Hematopoietic multipotent progenitor cell treated with erythropoietin and hydrocortisone succinate and interleukin-3 and kit ligand, for 15 days (in vitro differentiated cells): ENCODE measurements at regions not wholly inside any gene's neighbourhood (a gene's known extent, or its start where the extent isn't known, plus 50 kb on each side); places are given as distances from the start of the nearest gene placed in this dataset.

Source experiments
- DNase-seq: peaks from one replicate; pipeline ENCODE4 v3.0.0-alpha.2; 2015; ENCODE audit warnings: low spot score

DNA sequence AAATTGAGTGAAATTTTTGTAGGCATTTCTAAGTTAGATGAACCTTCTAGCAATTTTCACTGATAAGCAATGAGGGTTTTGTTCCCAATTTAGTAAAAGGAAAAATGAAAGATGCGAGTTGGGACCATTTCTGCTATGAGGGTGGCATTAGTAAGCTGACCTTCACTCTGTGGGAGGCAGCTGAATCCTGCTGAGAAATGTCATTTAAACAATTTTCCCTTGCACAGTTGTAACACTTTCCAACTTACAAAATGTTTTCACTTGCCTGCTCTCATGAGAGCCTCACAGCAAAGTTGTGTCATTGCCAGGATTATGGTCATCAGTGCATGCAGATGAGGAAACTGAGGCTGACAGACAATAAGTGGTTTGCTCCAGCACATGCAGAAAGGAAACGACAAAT is 527.7 kb downstream of the TNS1 start:
- DNase-seq: no peak

DNA sequence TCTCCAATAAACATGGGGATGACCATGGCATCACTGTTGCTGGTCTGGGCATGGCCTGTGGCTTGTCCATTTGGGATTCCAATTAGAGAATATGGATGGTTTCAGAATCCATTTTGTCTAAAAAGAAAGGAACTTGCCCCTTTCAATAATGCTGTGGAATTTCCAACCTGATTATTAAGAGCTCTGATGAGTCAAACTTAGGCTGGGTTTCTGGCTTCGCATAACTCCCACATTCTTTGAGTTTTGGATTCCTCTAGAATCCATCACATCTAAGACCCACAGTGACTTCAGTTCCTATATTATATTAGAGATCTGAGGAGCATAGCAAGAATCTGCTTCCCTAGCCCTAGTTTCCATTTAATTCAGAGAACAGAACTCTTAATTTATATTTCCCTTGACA is 531.5 kb downstream of the TNS1 start:
- no peak for DNase-seq

DNA sequence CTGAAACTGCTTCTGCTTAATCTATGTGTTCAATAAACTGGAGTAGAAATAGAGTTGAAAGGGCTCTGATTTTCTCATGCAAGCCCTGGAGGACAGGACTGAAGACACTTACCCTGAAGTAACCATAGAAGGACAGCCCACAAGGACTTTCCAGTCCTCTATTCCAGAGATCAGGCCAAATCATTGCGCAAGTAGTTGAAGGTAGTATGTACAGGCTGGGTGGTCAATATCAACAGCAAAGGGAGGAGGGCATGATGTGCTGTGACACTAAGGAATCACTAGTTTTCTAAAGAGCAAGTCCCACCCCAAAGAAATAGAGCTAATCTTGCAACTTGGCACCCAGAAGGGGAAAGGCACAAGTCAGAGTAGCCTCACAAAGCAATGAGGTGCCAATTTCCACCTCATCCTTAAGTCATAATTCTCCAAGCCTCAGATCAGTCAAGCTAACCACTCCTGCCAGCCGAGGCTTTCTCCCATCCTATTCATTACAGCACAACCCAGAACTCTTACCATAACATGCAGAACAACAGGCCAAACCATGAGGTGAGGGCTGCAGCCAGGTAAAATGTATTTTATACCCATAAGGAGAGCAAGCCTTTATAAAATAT is 533.5 kb downstream of the TNS1 start:
- DNase-seq: no peak

DNA sequence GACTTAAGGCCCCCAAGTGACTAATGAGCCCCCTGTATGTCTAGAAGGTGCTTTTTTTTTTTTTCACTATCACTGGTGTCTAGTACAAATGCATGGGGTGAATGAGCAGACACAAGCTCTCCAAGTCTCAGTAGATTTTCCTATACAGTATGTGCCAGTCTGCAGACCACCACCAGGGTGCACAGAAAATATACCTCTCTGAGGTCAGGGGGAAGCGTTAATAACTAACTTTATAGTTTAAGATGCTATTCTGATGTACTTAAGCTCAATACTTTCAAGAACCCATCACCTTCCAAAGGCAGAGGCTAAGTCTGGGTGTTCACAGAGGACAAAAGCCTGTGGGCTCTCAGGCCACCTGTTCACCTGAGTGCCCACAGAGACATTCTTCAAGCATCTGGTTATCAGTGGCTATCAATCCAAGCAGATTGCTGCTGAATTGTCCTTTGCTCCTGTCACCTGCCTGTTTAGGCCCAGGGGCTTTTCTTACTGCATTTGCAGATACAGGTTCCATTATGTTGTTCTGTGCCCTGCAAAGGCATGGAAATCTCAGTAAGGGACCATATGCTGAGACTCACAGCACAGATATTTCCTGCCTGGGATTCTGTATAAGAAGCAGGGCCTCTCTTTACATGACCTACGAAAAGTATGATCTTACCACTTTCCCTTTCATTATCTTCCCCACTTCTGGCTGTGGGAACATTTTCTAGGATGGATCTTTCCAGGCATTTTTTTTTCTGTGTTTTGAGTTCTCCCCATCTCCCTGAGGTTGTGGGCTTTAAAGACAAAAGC is 534.6 kb downstream of the TNS1 start:
- DNase-seq: no peak

DNA sequence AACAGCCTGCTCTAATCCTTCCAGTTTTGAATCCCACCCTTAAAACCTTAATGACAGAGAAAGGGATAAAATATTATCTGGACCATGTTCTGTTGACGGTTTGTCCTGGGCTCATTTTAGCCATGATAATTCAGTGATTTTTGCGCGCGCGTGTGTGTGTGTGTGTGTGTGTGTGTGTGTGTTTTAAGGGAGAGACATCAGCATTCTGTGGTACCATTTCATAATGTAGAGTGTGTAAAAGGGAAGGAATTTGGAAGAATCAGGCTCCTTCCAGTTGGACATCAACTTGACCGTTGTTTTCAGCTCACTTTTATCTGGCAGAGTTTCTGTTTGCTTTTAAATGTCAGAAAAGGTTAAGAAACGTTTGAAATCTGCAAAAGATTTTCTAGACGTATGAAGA is 535.5 kb downstream of the TNS1 start:
- DNase-seq: no peak

DNA sequence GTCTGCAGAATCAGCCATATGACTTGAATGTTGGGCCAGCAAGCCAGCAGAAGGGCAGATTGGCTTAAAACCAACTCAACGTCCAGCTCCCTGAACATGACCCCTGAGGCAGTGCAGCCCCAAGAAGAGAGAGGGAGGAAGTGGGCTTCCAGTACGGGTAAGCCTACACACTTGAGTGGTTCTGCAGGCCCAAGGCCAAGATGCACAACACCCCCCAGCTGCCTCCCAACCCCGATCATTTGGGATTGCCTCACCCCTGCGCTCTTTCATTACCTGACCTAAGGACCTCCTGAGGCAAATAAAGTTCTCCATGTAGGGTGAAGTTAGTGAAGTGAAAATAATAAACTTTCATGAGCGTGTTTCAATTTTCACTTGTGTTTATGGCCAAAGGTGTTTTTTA is 536.0 kb downstream of the TNS1 start:
- DNase-seq: no peak

DNA sequence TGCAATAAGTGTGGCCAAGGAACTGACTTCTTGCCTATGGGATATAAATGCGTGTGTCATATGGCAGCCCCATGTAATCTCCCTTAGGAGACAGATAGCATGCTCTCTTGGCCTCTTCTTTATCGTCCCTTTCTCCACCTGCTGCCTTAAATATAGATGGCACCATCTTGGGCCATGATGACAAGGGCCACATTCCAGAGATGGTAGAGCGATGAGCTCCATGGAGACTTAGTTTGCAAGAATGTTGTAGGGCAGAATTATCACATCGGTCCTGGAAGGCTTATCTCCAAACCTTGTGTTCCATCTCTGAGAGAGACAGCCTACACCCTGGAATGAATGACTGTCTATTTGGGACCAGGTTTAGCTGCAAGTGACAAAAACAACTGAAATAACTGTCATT is 536.7 kb downstream of the TNS1 start:
- no peak for DNase-seq

DNA sequence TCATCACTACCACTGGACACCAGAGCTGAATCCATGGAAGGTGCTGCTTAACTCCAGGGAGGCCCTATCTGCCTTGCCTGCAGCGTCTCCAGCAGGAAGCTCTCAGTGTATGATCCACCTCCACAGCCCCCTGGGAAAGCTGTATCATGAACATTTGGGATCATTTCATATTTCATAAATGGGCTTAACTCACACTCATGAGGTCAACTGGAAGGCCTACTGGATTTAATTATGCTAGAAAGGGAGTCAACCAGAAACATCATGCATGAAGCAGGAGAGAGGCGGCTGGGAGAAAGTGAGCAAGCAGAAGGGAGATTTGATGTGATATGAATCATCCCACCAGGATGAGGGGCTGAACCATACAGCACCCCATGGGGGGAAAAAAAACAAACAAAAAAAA is 537.7 kb downstream of the TNS1 start:
- DNase-seq: no peak

DNA sequence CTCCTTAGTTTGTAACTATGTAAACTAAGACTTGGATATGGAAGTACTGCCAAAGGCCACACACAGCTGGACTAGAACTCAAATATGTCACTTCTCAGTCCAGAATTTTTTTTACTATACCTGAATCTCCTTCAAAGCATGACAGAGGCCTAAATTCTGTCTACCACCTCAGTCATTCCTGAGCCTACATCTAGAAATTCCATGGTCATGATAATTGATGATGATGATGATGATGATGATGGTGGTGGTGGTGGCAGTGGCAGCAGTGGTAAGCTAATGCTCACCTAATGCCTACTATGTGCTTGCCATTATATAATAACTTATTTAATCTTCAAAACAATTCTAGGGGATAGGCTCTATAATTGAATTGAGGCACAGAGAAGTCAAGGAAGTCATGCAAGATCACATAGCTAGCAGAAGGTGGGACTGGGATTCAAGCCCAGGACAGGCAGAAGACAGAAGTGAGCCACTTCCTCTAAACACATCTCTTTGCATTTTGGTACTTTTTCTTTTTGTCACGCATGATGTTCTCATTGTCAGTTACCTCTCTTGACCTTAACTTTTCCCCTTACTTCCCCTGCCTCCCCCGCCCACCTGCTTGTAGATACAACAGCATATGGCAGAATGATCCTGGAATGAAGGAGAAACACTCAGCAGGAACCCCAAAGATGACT is 539.3 kb downstream of the TNS1 start:
- DNase-seq: no peak

DNA sequence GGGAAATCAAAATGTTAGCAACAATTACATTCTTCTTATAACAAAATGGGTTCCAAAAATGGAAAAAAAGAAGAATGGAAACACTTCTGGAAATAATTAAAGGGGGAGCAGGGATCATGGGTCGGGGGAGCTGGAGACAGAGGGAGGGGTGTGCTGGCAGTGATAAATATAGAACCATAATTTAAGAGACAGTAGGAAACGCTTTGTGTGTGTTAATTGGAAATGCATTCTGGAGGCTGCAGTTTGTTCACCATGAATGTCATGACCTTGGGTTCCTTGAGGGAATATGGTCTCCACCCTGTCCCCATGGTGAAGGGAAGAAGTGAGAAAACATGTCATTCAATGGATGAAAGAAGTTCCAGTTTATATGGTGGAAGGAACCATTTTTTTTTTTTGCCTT is 540.7 kb downstream of the TNS1 start:
- DNase-seq: no peak

DNA sequence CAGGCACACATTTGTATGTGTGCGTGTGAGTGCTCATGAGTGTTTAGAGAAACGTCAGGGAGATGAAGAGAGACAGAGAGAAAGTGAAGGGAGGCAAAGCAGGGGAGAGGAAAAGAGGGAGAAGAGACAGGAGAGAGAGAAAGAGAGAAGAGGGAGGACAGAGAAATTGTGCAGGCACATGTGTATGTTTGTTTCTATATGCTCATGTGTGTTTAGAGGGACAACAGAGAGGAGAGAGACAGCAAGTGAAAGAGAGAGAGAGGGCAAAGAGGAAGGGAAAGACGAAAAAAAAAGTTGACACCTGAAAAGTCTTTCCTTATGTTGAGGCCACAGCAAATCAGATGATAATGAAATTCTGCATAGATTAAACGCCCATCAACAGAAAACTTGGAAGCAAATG is 541.1 kb downstream of the TNS1 start:
- DNase-seq: no peak

DNA sequence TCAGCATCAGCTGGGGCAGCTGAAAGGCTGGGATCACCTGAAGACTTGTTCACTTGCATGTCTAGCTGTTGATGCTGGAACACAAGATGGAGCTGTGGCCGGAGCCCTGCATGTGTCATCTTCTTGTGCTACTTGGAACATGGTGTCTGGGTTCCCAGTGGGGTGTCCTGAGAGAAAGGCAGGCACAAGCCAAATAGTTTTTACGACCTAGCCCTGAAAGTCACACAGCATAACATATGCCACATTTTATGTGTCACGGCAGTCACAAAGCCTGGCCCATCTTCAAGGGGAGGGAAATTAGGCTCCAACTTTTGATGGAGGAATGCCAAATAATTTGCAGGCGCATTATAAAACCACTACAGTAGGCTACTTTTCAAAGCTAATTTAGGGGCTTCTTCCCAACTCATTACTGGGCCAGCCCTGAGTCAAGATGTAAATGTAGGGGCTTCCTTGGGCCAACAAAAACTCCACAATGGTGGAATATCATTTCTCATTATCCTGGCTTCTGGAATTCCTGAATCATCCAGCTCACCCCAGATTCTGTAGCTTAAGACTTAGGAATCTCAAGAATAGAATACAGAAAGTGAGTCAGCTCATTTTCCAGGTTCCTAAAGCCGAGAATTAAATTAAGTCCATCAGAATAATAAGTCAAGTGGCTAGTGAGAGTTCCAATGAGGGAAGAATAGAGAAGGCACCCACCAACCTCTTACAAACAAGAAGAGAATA is 543.0 kb downstream of the TNS1 start:
- DNase-seq: no peak

DNA sequence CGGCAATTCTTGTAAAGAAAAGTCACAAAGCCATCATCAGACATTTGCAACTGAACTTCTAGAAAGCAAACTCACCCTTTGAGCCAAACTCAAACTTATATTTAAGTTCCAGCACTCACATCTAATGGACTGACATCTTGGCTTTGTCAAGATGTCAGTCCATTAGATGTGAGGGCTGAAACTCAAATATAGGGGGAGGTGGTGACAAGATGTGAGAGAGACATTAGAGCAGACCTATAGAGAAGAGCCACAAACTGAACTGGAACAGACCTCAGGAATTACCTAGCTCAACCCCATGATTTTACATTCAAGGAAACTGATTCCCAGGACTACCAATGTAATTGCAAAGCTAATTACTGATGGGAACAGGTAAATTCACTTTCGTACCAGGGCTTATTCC is 543.8 kb downstream of the TNS1 start:
- no peak for DNase-seq

DNA sequence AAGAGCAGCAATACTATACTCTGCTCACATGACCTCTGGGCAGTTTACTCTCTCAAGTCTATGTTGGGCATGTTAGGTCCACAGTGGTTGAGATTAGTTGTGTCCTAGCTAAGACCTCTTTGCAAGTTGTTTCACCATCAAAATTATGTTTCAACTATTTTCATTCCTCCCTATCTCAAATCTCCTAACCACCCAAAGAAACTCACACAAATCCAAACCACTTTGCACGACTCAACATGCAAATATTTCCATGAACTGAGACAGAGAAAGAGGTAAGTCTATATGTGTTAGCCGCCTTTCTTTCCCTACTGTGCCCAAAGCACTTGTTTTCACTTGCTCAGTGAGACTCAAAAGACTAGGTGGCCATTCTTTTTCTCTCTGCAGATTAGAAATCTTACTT is 546.8 kb downstream of the TNS1 start:
- DNase-seq: no peak

DNA sequence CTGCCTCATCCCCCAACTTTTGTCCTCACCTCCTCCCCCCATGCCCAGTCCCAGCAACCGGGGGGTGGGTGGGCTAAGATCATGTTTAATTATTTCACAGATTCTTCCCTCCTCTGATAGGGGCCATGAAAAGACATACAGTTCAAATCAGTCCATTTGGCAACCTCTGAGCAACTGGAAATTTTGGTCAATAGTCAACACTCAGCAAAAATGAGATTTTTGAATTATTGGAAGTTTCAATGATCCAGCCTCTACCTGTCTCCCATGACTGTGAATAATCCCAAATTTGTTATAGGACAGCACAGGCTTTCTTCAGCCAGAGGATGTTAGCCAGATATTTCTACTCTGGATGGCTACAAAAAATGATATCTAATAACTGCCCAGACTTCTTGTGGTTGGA is 549.9 kb downstream of the TNS1 start:
- no peak for DNase-seq

DNA sequence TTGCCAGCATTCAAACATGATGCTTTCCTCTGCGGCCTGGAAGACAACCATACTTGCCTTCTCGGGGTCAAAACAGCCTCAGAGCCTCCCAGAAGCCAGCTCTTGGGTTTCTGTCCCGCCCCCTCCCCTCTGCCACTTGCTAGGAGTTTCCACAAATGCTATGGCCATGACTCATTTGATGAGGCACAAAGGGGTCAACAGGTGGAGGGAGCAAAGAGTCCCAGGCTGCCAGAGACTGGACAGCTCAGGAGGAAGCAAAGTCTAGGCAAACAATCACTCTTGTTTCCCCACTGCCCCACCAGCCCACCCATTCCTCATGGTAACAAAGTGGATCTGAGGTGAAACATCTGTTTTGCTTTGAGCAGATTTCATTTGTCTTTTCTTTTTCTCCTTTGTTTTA is 551.1 kb downstream of the TNS1 start:
- no peak for DNase-seq

DNA sequence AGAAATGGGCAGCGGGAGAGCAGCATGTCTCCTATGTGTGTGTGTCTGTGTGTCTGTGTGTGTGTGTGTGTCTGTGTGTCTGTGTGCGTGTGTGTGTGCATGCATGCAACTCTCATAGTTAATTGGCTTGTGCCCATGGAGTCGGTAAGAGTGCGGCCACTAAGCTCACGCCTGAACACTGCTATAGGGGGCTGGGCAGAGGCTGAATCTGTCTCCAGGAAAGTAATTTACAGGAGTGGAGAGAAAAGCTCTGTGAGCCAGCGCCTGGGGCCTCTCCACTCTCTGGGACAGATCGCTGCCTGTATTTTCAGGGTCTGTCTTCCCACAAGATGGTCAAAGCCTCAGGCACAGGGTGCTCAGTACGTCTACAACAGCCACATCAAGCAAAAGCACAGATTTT is 553.4 kb downstream of the TNS1 start:
- no peak for DNase-seq

DNA sequence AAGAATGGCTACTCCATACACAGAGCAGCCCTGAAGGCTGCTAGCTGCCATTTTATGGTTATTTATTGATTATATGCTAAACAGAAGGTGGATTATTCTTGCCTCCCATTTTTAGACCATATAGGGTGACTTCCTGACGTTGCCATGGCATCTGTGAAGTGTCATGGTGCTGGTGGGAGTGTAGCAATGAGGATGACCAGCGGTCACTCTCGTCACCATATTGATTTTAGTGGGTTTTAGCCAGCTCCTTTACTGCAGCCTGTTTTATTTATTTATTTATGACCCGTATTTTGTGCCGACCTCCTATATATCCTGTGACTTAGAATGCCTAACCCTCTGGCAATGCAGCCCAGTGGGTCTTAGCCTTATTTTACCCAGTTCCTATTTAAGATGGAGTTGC is 553.9 kb downstream of the TNS1 start:
- no peak for DNase-seq

DNA sequence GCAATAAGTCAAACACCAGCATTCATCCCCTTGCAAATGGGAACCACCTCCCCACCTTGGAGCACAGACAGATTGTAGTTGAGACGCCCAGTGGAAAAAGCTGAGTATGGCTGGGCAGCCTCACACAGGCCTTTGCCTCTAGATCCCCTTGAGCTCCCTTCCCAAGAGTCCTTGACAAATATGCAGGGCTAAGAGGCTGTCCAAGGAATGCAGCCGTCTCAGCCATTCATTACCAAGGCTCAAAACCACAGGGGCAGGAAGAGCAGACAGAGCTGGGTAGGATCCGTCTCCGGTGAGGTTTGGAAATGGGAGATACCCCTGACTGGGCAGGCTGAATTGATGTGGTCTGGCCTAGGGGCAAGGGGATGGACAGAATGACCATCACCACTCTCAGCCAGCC is 557.1 kb downstream of the TNS1 start:
- DNase-seq: no peak

DNA sequence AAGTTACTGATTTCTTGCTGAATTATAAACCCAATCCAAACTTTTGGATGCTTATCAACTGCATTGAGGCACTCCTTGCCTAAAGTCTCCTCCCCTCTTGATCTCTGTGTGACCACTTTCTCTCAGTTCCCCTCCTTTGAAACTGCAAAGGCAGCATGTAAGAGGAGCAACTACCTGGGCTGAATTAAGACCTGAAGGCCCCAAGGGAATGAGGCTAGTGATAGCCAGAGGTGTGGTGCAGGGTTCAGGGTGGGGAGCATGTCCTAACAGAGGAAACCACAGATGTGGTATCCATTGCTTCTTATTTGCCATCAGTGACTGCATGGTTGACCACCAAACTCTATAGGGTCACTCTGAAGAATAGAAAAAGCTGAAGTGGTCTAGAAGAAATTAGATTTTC is 557.9 kb downstream of the TNS1 start:
- DNase-seq: no peak

DNA sequence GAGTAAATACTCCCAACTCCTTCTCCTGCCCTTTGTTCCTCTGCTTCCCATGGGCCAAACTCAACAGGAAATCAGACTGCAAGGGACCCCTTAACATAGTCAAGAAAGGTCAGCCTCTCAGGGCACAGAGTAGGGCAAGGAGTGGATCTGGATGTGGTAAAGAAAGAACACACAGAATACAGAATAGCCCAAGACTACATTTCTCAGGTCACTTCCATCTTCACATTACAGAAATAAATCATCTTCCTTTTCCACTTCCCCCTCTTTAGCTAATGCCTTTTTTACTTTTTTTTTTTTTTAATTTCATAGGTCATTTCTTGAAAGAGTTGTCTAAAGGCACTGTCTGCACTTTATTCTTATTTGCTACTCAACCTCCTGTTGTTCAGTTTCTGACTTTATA is 558.3 kb downstream of the TNS1 start:
- no peak for DNase-seq

DNA sequence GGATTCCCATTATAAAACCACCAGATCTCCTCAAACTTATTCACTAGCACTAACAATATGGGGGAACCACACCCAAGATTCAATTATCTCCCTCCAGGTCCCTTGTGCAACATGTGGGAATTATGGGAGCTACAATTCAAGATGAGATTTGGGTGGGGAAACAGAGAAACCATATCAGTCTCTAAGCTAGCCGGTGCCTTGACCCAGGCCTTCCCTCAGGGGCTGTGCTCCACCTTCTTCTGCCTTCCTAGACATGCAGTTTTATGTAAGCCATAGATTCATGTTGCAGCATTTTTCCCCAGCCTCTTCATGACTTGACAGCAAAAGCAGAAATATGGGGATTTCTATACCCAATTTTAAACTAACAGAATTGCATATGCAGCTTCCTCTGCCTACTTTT is 559.2 kb downstream of the TNS1 start:
- no peak for DNase-seq

DNA sequence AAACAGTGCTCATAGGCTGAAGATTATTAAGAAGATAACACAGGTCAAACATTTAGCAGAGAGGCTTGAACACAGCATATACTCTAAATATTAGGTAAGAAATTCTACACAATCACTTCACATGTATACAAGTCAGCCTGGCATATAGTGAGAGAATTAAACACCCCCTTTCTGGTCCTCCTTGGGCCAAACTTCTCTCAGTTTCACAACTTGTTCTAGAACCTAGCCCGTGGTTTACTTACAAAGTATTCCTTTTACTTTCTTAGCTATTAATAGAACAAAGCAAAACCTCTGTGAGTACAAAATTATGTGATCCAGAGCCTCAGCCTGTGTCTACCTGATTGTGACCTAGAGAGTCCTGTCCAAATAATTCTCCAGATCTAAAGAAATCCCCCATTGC is 562.8 kb downstream of the TNS1 start:
- no peak for DNase-seq
